Hepatocyte (in vitro differentiated cells): ENCODE measurements at regions not wholly inside any gene's neighbourhood (a gene's known extent, or its start where the extent isn't known, plus 50 kb on each side); places are given as distances from the start of the nearest gene placed in this dataset.

Source experiments
- CTCF ChIP-seq: fragments of 200-600 bp; sonication (generic); IDR thresholded peaks from 2 replicates; pipeline ENCODE4 v1.5.1; 2016; ENCODE audit warnings: antibody characterized with exemption, mild to moderate bottlenecking; ENCODE audit not compliant: poor library complexity
- EZH2 ChIP-seq: fragments of 200-600 bp; sonication (generic); IDR thresholded peaks from 2 replicates; pipeline ENCODE4 v1.6.1; 2016; ENCODE audit warnings: antibody characterized with exemption, mild to moderate bottlenecking, borderline replicate concordance
- EZH2phosphoT487 ChIP-seq: fragments of 200-600 bp; sonication (generic); IDR thresholded peaks from one replicate; pipeline ENCODE4 v1.6.1; 2018; ENCODE audit warnings: antibody characterized with exemption, mild to moderate bottlenecking, low read depth, moderate library complexity; ENCODE audit not compliant: unreplicated experiment, severe bottlenecking

DNA sequence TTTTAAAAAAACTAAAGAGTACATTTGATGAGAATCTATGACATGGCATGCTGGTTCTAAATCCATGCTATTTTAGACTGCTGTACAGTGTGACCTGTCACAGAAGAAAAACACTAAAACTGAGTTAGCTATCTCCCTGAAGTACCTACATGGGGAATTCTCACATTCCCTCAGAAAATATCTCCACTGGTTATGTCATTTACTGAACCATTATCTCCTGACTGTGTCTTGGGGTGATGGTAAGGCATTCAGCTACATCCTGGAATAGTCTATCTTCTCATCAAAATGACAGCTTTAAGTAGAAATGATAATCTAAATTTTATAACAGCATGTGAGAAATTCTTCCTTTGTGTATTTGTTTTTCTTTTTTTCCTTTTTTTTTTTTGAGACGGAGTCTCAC lies 172.1 kb upstream of the HTR1E start:
- TF ChIP-seq CTCF (no peak), EZH2 (no peak), EZH2phosphoT487 (no peak)
